ENCODE measurements at regions not wholly inside any gene's neighbourhood (a gene's known extent, or its start where the extent isn't known, plus 50 kb on each side); places are given as distances from the start of the nearest gene placed in this dataset.
A peak's percentile ranks its signal among the peaks of the same experiment; 100 is the strongest.

GRCh38 chr12:75760573-75761294 lies 249.3 kb upstream of the KRR1 start:
- no peak for DNase-seq (ENCODE audit: low read depth in 1 of 2, low spot score in 1 of 2)
- TF ChIP-seq CTCF (IDR thresholded peaks at IDR 0.05; ENCODE audit: low read depth, low read length) = no peak
- Histone ChIP-seq H3K27ac (no peak overlapping the region), H3K27me3 (no peaks in the 10 kb centered on the region), H3K4me3 (no peak overlapping the region), H3K36me3 (no peaks in the 10 kb centered on the region), H3K9me3 (ENCODE audit: low read depth) (no peaks in the 10 kb centered on the region), H3K4me1 (ENCODE audit: low read depth) (peaks cover 8% of the 10 kb centered on the region)

GRCh38 chr12:75759842-75760572 lies 248.6 kb upstream of the KRR1 start:
- Histone ChIP-seq H3K4me1 (ENCODE audit: low read depth) (peaks cover 1% of the 10 kb centered on the region), H3K4me3 (no peak overlapping the region), H3K9me3 (ENCODE audit: low read depth) (no peaks in the 10 kb centered on the region), H3K27me3 (no peaks in the 10 kb centered on the region), H3K27ac (no peak overlapping the region), H3K36me3 (no peaks in the 10 kb centered on the region)
- no peak for TF ChIP-seq CTCF (IDR thresholded peaks at IDR 0.05; ENCODE audit: low read depth, low read length)
- peak in 1 of 2 donors; percentile 46 for DNase-seq (ENCODE audit: low read depth in 1 of 2, low spot score in 1 of 2)

GRCh38 chr12:75759196-75759595 lies 247.8 kb upstream of the KRR1 start:
- DNase-seq (ENCODE audit: low read depth in 1 of 2, low spot score in 1 of 2) = no peak
- H3K4me1 ChIP-seq (ENCODE audit: low read depth) = no peaks in the 10 kb centered on the region
- no peaks in the 10 kb centered on the region for H3K9me3 ChIP-seq (ENCODE audit: low read depth)
- H3K4me3 ChIP-seq = no peak overlapping the region
- H3K36me3 ChIP-seq = no peaks in the 10 kb centered on the region
- H3K27ac ChIP-seq = no peak overlapping the region
- H3K27me3 ChIP-seq = no peaks in the 10 kb centered on the region
- TF ChIP-seq CTCF (IDR thresholded peaks at IDR 0.05; ENCODE audit: low read depth, low read length) = no peak

GRCh38 chr12:75756771-75757170 lies 245.4 kb upstream of the KRR1 start:
- Histone ChIP-seq H3K4me1 (ENCODE audit: low read depth) (no peaks in the 10 kb centered on the region), H3K4me3 (no peak overlapping the region), H3K36me3 (no peaks in the 10 kb centered on the region), H3K9me3 (ENCODE audit: low read depth) (no peaks in the 10 kb centered on the region), H3K27me3 (no peaks in the 10 kb centered on the region), H3K27ac (no peak overlapping the region)
- no peak for DNase-seq (ENCODE audit: low read depth in 1 of 2, low spot score in 1 of 2)
- TF ChIP-seq CTCF (IDR thresholded peaks at IDR 0.05; ENCODE audit: low read depth, low read length) = no peak

GRCh38 chr12:75756111-75756510 lies 244.7 kb upstream of the KRR1 start:
- Histone ChIP-seq H3K27ac (no peak overlapping the region), H3K9me3 (ENCODE audit: low read depth) (no peaks in the 10 kb centered on the region), H3K4me1 (ENCODE audit: low read depth) (no peaks in the 10 kb centered on the region), H3K27me3 (no peaks in the 10 kb centered on the region), H3K36me3 (no peaks in the 10 kb centered on the region), H3K4me3 (no peak overlapping the region)
- DNase-seq (ENCODE audit: low read depth in 1 of 2, low spot score in 1 of 2) = no peak
- no peak for TF ChIP-seq CTCF (IDR thresholded peaks at IDR 0.05; ENCODE audit: low read depth, low read length)
